PC-9 (cell line): ENCODE measurements at regions not wholly inside any gene's neighbourhood (a gene's known extent, or its start where the extent isn't known, plus 50 kb on each side); places are given as distances from the start of the nearest gene placed in this dataset.
"Not testable (repeated sequence)": the region's sequence is repeated elsewhere in the genome, so short reads cannot be mapped to it uniquely, and the experiment has no call there.

Experiments used
- BruUV-seq: library from RNA; stranded (reverse); fragments of 400-500 nt; replicated peaks from 2 replicates; lab custom pipeline; 2021; lab: Mats Ljungman, UMichigan
- CTCF ChIA-PET: fragments of 300-600 bp; sonication (Branson Sonifier 250); formaldehyde crosslinking; loops from one replicate; lab custom pipeline; 2022; ENCODE audit warnings: antibody characterized with exemption; lab: Charles Lee
- POLR2A ChIA-PET: fragments of 300-600 bp; sonication (Branson Sonifier 250); formaldehyde crosslinking; loops from one replicate; lab custom pipeline; 2022; ENCODE audit warnings: antibody characterized with exemption; ENCODE audit not compliant: unreplicated experiment; lab: Charles Lee
- DNase-seq, 2 experiments: peaks; one replicate each; pipeline versions ENCODE4 v3.0.0 to v3.0.0-alpha.2; 2015 to 2022; ENCODE audit warnings: mixed read lengths in 1 of 2
- H2AFZ ChIP-seq: fragments of 200-600 bp; sonication (generic); 2 replicates; pipeline ENCODE4 v1.8.1; 2017; ENCODE audit warnings: antibody characterized with exemption
- H3F3A ChIP-seq: fragments of 200-600 bp; sonication (generic); 2 replicates; pipeline ENCODE4 v1.8.1; 2017; ENCODE audit warnings: antibody characterized with exemption, mild to moderate bottlenecking, low read depth; ENCODE audit not compliant: insufficient read depth
- H3K27ac ChIP-seq: fragments of 200-600 bp; sonication (generic); 2 replicates; pipeline ENCODE4 v1.6.1; 2016; ENCODE audit warnings: mixed run types
- H3K27me3 ChIP-seq: fragments of 200-600 bp; sonication (generic); 2 replicates; pipeline ENCODE4 v1.6.1; 2016; ENCODE audit warnings: low read depth, mixed run types; ENCODE audit not compliant: insufficient read depth
- H3K36me3 ChIP-seq: fragments of 200-600 bp; sonication (generic); 2 replicates; pipeline ENCODE4 v1.6.1; 2016; ENCODE audit warnings: low read depth, mixed run types
- H3K4me1 ChIP-seq: fragments of 200-600 bp; sonication (generic); replicated peaks from 2 replicates; pipeline ENCODE4 v1.6.1; 2016; ENCODE audit warnings: mixed run types; ENCODE audit not compliant: insufficient read depth
- H3K4me2 ChIP-seq: fragments of 200-600 bp; sonication (generic); 2 replicates; pipeline ENCODE4 v1.6.1; 2017; ENCODE audit warnings: mixed run types
- H3K4me3 ChIP-seq: fragments of 200-600 bp; sonication (generic); 2 replicates; pipeline ENCODE4 v1.6.1; 2016; ENCODE audit warnings: mixed run types
- H3K79me2 ChIP-seq: fragments of 200-600 bp; sonication (generic); 2 replicates; pipeline ENCODE4 v1.6.1; 2017; ENCODE audit warnings: low read depth, mixed run types
- H3K9me2 ChIP-seq: fragments of 200-600 bp; sonication (generic); 2 replicates; pipeline ENCODE4 v1.8.1; 2017; ENCODE audit warnings: mild to moderate bottlenecking; ENCODE audit not compliant: insufficient read depth
- H3K9me3 ChIP-seq: fragments of 200-600 bp; sonication (generic); 2 replicates; pipeline ENCODE4 v1.8.1; 2016; ENCODE audit warnings: low read depth; ENCODE audit not compliant: insufficient read depth
- H4K20me1 ChIP-seq: fragments of 200-600 bp; sonication (generic); 2 replicates; pipeline ENCODE4 v1.8.1; 2017; ENCODE audit not compliant: insufficient read depth
- intact Hi-C: fragments of 100-400 bp; cut with micrococcal nuclease; formaldehyde crosslinking; loops from one replicate; pipeline ENCODE4 v1.10.0; 2022; ENCODE audit not compliant: unreplicated experiment

- CTCF ChIA-PET, H3F3A ChIP-seq, DNase-seq, H2AFZ ChIP-seq, H3K27me3 ChIP-seq, H3K9me3 ChIP-seq, H3K4me2 ChIP-seq, H3K36me3 ChIP-seq, H4K20me1 ChIP-seq, H3K4me1 ChIP-seq, H3K79me2 ChIP-seq, POLR2A ChIA-PET, H3K9me2 ChIP-seq, H3K4me3 ChIP-seq, BruUV-seq, intact Hi-C loops, H3K27ac ChIP-seq: not testable (repeated sequence)
Measured at GRCh38 chr15:20733493-20733892, 132.6 kb downstream of the POTEB2 start.
